Panc1 (cell line): ENCODE measurements at regions not wholly inside any gene's neighbourhood (a gene's known extent, or its start where the extent isn't known, plus 50 kb on each side); places are given as distances from the start of the nearest gene placed in this dataset.

Source experiments
- ATAC-seq: fragments of 200-7000 bp; cut with Tn5 transposase; 2 replicates; pipeline ENCODE4 v1.9.1; 2020; ENCODE audit warnings: mild to moderate bottlenecking, moderate library complexity
- BruUV-seq: library from RNA; stranded (reverse); fragments of 400-500 nt; replicated peaks from 2 replicates; lab custom pipeline; 2021; lab: Mats Ljungman, UMichigan
- CTCF ChIA-PET: fragments of 300-600 bp; sonication (Branson Sonifier 250); formaldehyde crosslinking; loops from one replicate; lab custom pipeline; 2022; ENCODE audit warnings: antibody characterized with exemption; lab: Charles Lee
- POLR2A ChIA-PET: fragments of 300-600 bp; sonication (Branson Sonifier 250); formaldehyde crosslinking; loops from one replicate; lab custom pipeline; 2022; ENCODE audit warnings: antibody characterized with exemption; lab: Charles Lee
- DNase-seq: peaks from one replicate; pipeline ENCODE4 v3.0.0-alpha.2; 2010; ENCODE audit warnings: low read depth, low spot score
- H3K27ac ChIP-seq: 2 replicates; pipeline ENCODE4 v1.5.1; 2011; ENCODE audit warnings: mild to moderate bottlenecking, low read length, inconsistent platforms
- H3K27me3 ChIP-seq: fragments of 200-500 bp; sonication (Bioruptor generic); 2 replicates; pipeline ENCODE4 v1.6.0; 2014; ENCODE audit warnings: low read length, inconsistent platforms; ENCODE audit not compliant: control insufficient read depth, insufficient read depth
- H3K36me3 ChIP-seq: fragments of 200-500 bp; sonication (Bioruptor generic); 2 replicates; pipeline ENCODE4 v1.5.1; 2014; ENCODE audit warnings: inconsistent platforms, mild to moderate bottlenecking, low read length, moderate library complexity; ENCODE audit not compliant: control insufficient read depth, insufficient read depth
- H3K4me1 ChIP-seq: 2 replicates; pipeline ENCODE4 v1.5.1; 2011; ENCODE audit warnings: inconsistent platforms, mild to moderate bottlenecking, low read length, moderate library complexity; ENCODE audit not compliant: control insufficient read depth, insufficient read depth
- H3K4me3 ChIP-seq, 2 experiments: 2 replicates each; pipeline ENCODE4 v1.5.1; 2011 to 2012; ENCODE audit warnings: low read depth in 2 of 2, low read length in 2 of 2, mild to moderate bottlenecking in 2 of 2, inconsistent platforms in 1 of 2, moderate library complexity in 1 of 2
- H3K9me3 ChIP-seq: fragments of 200-500 bp; sonication (Bioruptor generic); 2 replicates; pipeline ENCODE4 v1.5.1; 2014; ENCODE audit warnings: low read depth, mild to moderate bottlenecking, inconsistent platforms, low read length, moderate library complexity; ENCODE audit not compliant: control insufficient read depth, insufficient read depth
- POLR2AphosphoS5 ChIP-seq: IDR thresholded peaks from 2 replicates; pipeline ENCODE4 v1.6.1; 2012; ENCODE audit warnings: mild to moderate bottlenecking, low read depth, low read length, moderate library complexity
- SIN3A ChIP-seq: IDR thresholded peaks from 2 replicates; pipeline ENCODE4 v1.6.1; 2012; ENCODE audit warnings: low read depth, mild to moderate bottlenecking, low read length, moderate library complexity, borderline replicate concordance; ENCODE audit not compliant: insufficient read depth
- TCF7L2 ChIP-seq: IDR thresholded peaks from 2 replicates; pipeline ENCODE4 v1.6.1; 2011; ENCODE audit warnings: mild to moderate bottlenecking, low read depth, low read length, inconsistent platforms
- in situ Hi-C: cut with HindIII; loops from 2 replicates; pipeline ENCODE4 v1.10.0; 2016; ENCODE audit warnings: low sequenced_read_pairs, low pct_unique_long_range_greater_than_20kb
- intact Hi-C: fragments of 100-400 bp; cut with micrococcal nuclease; formaldehyde crosslinking; loops from one replicate; pipeline ENCODE4 v1.10.0; 2022; ENCODE audit not compliant: unreplicated experiment
- TF ChIP-seq, protein P1 (sequence below): fragments of 450-650 bp; IDR thresholded peaks from 2 replicates; pipeline ENCODE4 v1.5.1; 2017; ENCODE audit warnings: mild to moderate bottlenecking
- TF ChIP-seq, protein P2 (sequence below), 2 experiments: IDR thresholded peaks; 2 replicates each; pipeline ENCODE4 v1.6.1; 2011 to 2012; ENCODE audit warnings: low read depth in 2 of 2, control low read depth in 1 of 2, low read length in 1 of 2, mild to moderate bottlenecking in 1 of 2, moderate library complexity in 1 of 2; ENCODE audit not compliant: insufficient read depth in 1 of 2

DNA sequence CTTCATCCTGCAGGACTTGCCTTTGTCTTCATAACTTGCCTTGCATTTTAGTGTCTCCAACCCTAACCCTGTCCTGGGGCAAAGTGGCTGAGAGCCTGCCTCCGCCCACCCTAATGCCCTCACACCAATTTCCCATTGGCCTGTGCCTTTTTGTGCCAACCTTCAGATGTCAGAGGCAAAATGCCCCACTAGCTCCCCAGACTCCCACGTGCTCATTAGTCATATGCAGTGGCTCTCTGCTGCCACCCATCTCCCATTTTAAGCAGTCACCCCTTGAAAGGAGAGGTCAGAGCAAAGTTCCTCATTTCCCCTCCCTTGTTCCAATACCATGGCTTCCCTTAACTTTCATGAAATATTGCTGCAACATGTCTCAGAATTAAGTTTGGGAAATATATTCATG, 74.8 kb upstream of the PASD1 start:
- BruUV-seq = no TSS peak
- Histone ChIP-seq H3K9me3 (no peaks in the 10 kb centered on the region), H3K4me3 (no peak overlapping the region), H3K4me1 (no peaks in the 10 kb centered on the region), H3K36me3 (no peaks in the 10 kb centered on the region), H3K27me3 (no peaks in the 10 kb centered on the region), H3K27ac (no peak overlapping the region)
- no peak for TF ChIP-seq POLR2AphosphoS5
- TF ChIP-seq, protein P1, sequence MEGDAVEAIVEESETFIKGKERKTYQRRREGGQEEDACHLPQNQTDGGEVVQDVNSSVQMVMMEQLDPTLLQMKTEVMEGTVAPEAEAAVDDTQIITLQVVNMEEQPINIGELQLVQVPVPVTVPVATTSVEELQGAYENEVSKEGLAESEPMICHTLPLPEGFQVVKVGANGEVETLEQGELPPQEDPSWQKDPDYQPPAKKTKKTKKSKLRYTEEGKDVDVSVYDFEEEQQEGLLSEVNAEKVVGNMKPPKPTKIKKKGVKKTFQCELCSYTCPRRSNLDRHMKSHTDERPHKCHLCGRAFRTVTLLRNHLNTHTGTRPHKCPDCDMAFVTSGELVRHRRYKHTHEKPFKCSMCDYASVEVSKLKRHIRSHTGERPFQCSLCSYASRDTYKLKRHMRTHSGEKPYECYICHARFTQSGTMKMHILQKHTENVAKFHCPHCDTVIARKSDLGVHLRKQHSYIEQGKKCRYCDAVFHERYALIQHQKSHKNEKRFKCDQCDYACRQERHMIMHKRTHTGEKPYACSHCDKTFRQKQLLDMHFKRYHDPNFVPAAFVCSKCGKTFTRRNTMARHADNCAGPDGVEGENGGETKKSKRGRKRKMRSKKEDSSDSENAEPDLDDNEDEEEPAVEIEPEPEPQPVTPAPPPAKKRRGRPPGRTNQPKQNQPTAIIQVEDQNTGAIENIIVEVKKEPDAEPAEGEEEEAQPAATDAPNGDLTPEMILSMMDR = peak; percentile 40
- CTCF ChIA-PET = no interaction called here
- ATAC-seq = peak; percentile 60; the same call in 1 of the 2 replicates
- POLR2A ChIA-PET = no interaction called here
- DNase-seq = no peak
- intact Hi-C loops = no loop called here
- in situ Hi-C loops = no loop called here

GRCh38 chrX:151505796-151506195, 57.7 kb upstream of the PASD1 start:
- no peak for DNase-seq
- intact Hi-C loops (no loop called here), in situ Hi-C loops (no loop called here)
- Histone ChIP-seq H3K4me1 (no peaks in the 10 kb centered on the region), H3K27me3 (no peaks in the 10 kb centered on the region), H3K27ac (no peak overlapping the region), H3K4me3 (no peak overlapping the region), H3K9me3 (no peaks in the 10 kb centered on the region), H3K36me3 (no peaks in the 10 kb centered on the region)
- POLR2A ChIA-PET = no interaction called here
- no TSS peak for BruUV-seq
- TF ChIP-seq, protein P1 = peak; percentile 74
- no peak for TF ChIP-seq TCF7L2
- ATAC-seq = peak; percentile 80
- CTCF ChIA-PET = no interaction called here

- DNase-seq (no peak), ATAC-seq (no peak)
- TF ChIP-seq, protein P2, sequence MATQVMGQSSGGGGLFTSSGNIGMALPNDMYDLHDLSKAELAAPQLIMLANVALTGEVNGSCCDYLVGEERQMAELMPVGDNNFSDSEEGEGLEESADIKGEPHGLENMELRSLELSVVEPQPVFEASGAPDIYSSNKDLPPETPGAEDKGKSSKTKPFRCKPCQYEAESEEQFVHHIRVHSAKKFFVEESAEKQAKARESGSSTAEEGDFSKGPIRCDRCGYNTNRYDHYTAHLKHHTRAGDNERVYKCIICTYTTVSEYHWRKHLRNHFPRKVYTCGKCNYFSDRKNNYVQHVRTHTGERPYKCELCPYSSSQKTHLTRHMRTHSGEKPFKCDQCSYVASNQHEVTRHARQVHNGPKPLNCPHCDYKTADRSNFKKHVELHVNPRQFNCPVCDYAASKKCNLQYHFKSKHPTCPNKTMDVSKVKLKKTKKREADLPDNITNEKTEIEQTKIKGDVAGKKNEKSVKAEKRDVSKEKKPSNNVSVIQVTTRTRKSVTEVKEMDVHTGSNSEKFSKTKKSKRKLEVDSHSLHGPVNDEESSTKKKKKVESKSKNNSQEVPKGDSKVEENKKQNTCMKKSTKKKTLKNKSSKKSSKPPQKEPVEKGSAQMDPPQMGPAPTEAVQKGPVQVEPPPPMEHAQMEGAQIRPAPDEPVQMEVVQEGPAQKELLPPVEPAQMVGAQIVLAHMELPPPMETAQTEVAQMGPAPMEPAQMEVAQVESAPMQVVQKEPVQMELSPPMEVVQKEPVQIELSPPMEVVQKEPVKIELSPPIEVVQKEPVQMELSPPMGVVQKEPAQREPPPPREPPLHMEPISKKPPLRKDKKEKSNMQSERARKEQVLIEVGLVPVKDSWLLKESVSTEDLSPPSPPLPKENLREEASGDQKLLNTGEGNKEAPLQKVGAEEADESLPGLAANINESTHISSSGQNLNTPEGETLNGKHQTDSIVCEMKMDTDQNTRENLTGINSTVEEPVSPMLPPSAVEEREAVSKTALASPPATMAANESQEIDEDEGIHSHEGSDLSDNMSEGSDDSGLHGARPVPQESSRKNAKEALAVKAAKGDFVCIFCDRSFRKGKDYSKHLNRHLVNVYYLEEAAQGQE (IDR thresholded peaks at IDR 0.05; ENCODE audit: insufficient read depth in 1 of 2, low read depth in 2 of 2, low read length in 1 of 2) = no peak
- TF ChIP-seq POLR2AphosphoS5 = no peak
- TF ChIP-seq, protein P1 = no peak
- TF ChIP-seq TCF7L2 = no peak
- no peak for TF ChIP-seq SIN3A
- intact Hi-C loops (no loop called here), in situ Hi-C loops (no loop called here)
- no peak overlapping the region for H3K4me3 ChIP-seq
- no peaks in the 10 kb centered on the region; the same call in 1 of the 2 replicates for H3K27me3 ChIP-seq
- no peak overlapping the region for H3K27ac ChIP-seq
- no TSS peak for BruUV-seq
- H3K36me3 ChIP-seq = no peaks in the 10 kb centered on the region
- ChIA-PET POLR2A (no interaction called here), CTCF (no interaction called here)
- no peaks in the 10 kb centered on the region for H3K4me1 ChIP-seq
- no peaks in the 10 kb centered on the region for H3K9me3 ChIP-seq
Observed at GRCh38 chrX:151510203-151510602, 53.3 kb upstream of the PASD1 start.
